GM10266 (cell line): ENCODE measurements at regions not wholly inside any gene's neighbourhood (a gene's known extent, or its start where the extent isn't known, plus 50 kb on each side); places are given as distances from the start of the nearest gene placed in this dataset.

Experiments used
- DNase-seq: peaks from one replicate; pipeline ENCODE4 v3.0.0; 2012; ENCODE audit errors: extremely low spot score
- TF ChIP-seq, protein P1 (sequence below): IDR thresholded peaks from 2 replicates; pipeline ENCODE4 v1.5.1; 2012; ENCODE audit warnings: mild to moderate bottlenecking, low read depth; ENCODE audit not compliant: control insufficient read depth, insufficient read depth; ENCODE audit errors: missing control alignments

DNA sequence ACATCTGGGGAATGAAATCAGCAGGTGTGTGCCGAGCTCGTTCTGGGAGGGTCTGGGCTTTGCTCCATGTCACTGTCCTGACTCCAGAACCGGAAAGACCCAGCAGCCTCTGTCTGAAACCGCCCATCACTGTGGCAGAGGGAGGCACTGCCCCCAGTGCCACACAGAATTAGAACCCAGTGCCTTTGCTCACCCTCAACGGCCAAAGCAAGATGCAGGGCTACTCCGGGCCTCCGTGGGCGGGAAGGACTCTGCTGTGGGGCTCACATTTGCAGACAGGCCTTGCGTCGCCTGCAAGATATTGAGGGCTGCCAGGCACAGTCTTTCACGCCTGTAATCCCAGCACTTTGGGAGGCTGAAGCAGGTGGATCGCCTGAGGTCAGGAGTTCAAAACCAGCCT is 219.2 kb upstream of the PPP2R2D start:
- TF ChIP-seq, protein P1, sequence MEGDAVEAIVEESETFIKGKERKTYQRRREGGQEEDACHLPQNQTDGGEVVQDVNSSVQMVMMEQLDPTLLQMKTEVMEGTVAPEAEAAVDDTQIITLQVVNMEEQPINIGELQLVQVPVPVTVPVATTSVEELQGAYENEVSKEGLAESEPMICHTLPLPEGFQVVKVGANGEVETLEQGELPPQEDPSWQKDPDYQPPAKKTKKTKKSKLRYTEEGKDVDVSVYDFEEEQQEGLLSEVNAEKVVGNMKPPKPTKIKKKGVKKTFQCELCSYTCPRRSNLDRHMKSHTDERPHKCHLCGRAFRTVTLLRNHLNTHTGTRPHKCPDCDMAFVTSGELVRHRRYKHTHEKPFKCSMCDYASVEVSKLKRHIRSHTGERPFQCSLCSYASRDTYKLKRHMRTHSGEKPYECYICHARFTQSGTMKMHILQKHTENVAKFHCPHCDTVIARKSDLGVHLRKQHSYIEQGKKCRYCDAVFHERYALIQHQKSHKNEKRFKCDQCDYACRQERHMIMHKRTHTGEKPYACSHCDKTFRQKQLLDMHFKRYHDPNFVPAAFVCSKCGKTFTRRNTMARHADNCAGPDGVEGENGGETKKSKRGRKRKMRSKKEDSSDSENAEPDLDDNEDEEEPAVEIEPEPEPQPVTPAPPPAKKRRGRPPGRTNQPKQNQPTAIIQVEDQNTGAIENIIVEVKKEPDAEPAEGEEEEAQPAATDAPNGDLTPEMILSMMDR: no peak

DNA sequence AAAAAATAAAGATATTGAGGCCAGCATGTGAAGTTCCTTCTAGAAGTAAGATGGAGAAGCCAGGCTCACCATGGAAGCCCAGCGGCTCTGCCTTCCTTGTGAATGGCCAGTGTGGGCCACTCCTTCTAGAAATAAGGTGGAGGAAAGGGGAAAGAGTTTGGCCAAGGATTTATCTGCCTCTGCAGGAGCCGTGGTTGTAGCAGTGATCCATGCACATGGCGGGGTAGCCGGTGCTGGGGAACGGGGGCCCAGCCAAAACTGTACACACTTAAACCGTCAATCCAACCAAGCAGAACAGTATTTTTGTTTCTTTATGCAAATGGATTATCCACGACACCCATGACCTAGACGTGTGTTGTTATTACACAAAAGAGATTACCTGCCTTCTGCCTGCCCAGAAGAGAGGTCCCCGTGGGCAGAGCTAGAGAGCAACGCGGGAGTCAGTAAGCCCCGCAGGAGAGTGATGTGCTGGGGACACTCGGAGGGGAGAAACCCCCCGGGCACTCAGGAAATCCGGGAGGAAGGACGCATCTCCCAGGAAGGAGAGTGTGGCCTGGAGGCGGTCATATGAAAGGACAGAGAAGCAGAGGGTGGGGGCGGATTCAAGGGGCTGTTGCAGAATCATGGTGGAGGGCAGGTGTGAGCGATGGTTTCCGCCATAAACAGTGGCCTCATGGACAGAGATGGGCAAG is 218.4 kb upstream of the PPP2R2D start:
- DNase-seq: no peak
- TF ChIP-seq, protein P1: no peak

More for the DNA sequence above, 219.2 kb upstream of the PPP2R2D start:
- DNase-seq: no peak

DNA sequence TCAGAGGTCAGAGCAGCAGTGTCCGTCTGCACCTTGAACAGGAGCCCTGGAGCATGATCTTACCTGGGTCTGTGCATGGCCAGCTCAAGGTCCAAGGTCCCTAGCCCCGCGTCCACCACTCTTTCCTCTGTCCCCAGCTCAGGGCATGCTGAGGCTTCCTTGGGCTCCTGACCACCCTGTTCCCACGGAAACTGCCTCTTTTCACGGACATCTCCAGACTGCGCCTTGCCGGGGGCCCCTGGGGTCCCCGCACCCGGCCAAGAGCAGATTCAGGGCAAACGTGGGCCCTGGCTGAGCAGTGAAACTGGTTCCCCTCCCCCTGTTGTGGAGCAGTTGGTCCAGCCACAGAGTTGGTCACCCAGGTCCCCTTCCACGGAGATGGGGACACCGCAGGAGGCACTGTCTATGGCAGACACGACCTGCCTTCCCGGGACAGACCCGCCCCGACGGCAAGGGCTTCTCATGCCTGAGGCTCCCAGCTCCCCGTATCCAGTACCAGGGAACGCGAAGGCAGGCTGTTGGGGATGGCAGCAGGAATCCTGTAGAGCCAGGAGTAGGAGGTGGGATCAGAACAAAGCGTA is 217.4 kb upstream of the PPP2R2D start:
- TF ChIP-seq, protein P1: no peak

DNA sequence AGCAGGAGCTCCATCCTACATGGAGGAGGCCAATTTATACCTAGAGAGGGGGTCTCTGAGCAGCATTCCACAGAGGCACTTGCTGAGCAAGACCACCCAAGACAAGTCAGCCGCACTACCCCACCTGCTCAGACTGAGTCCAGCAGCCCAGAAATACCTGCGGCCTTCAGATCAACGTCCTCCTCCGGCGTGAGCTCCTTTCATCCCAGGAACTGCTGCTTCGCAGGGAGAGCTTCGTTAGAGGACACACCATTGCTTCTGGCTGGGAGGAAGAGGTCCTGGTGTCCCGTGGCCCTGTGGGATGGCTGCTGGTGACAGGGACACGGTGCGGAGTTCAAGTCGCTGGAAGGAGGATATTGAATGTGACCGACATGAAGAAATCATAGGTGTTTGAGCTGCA is 216.9 kb upstream of the PPP2R2D start:
- TF ChIP-seq, protein P1: no peak
- DNase-seq: no peak

More for the DNA sequence above, 217.4 kb upstream of the PPP2R2D start:
- DNase-seq: no peak

DNA sequence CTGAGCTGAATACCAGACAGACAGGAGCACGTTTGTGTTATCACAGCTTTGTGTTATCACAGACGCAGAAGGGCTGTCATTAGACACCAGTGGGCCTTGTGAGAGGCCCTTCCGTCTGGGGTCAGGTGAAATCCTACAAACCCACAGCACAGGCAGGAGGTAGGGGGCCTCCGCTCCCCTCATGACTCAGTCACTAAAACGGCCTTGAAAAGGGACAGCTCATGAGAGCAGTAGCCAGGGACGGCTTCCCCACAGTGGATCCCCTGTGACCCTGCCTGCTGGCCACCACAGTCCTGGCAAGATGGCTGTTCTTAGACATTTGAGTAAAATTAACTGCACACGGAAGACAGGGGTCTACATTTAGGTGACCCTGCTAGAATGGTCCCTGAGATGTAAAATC is 215.8 kb upstream of the PPP2R2D start:
- DNase-seq: no peak
- TF ChIP-seq, protein P1: no peak

DNA sequence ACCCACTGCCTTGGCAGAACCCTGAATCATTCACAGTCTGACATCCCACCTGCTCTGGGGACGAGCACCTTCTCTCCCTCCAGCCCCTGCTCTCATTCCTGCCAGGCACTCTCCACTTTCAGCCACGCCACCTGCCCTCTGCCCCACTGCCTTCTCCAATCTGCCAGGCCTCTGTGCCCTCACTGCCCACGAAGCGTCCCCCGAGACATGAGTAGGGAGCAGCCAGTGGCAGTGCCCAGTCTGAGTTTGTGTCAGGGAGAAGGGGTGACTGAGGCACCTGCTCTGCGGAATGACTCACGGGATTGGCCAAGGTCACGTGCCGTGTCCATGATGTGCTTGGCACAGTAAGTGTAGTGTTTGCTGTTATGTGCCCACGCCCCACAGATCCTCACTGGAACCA is 215.2 kb upstream of the PPP2R2D start:
- DNase-seq: no peak
- TF ChIP-seq, protein P1: no peak

DNA sequence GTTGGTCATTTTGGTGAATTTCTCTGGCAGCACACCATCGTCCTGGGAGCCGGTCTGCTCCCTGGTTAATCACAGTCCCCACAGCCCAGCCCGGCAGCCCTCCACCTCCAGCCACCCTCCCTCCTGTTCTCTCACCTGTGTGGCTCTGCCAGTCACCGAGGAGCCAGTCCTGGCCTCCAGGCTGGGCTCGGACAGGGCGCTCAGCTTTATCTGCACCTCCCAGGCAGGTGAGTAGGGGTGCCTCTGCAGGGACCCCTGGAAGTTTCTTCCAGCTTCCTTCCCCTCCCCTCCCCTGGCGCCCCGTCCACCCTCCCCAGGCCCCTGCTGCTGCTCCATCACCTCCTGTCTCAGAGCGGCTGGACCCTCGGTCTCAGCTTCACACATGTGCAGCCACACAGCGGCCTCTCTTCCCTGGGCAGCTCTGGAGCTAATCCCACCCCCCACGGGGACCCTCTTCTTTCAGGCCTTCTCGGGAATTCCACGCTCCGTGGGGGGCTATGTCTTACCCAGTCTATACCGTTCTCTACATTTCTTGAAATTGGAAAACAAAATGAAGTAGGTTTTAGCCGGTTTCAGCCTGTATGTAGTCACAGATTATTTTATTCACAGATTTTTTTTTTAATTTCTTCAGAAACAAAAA is 213.9 kb upstream of the PPP2R2D start:
- DNase-seq: no peak
- TF ChIP-seq, protein P1: no peak
